ENCODE measurements at regions not wholly inside any gene's neighbourhood (a gene's known extent, or its start where the extent isn't known, plus 50 kb on each side); places are given as distances from the start of the nearest gene placed in this dataset.
"Not testable (repeated sequence)": the region's sequence is repeated elsewhere in the genome, so short reads cannot be mapped to it uniquely, and the experiment has no call there.

DNA sequence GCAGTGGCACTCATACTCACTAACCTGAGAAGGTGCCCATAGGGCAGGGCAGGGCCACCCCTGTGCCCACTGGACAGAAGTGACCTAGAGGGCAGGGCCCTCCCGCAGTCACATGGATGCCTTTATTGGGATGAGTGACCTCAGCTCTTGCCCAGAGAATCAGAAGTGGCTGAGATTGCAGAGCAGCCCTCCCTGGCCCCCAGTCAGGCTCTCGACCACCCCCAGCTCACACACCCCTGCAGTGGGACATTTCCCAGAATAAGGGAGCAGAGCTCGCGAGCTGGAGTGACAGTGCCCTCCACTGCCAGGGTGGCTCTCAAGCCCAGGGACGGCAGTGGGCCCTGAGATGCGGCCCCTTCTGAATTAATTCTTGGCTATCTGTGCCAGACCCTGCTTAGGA lies 84.7 kb downstream of the MALL start:
- H3K27me3 ChIP-seq (replicated peaks in 1 of 2; ENCODE audit: control insufficient read depth in 2 of 2, extremely low read depth in 1 of 2, insufficient read depth in 2 of 2, low read length in 1 of 2); H3K9me3 ChIP-seq; H3K27ac ChIP-seq (ENCODE audit: low read length); H3K4me1 ChIP-seq (ENCODE audit: control insufficient read depth in 1 of 2, extremely low read depth in 1 of 2, insufficient read depth in 2 of 2, low read length in 2 of 2); H3K4me3 Mint-ChIP-seq; H3K36me3 Mint-ChIP-seq; DNase-seq; POLR2A ChIA-PET; H3K27ac Mint-ChIP-seq; H3K9me3 Mint-ChIP-seq; H3K27me3 Mint-ChIP-seq; ATAC-seq (replicated peaks in 1 of 4); CTCF ChIA-PET; H3K36me3 ChIP-seq (ENCODE audit: control insufficient read depth in 2 of 2, extremely low read depth in 1 of 2, insufficient read depth in 1 of 2, low read length in 1 of 2); H3K4me3 ChIP-seq (ENCODE audit: control insufficient read depth in 1 of 2, extremely low read depth in 1 of 2, low read length in 1 of 2); H3K4me1 Mint-ChIP-seq: not testable (repeated sequence)
- WGBS (ENCODE audit: insufficient coverage), result no CpG with 5 or more reads among the region's 6 CpGs

DNA sequence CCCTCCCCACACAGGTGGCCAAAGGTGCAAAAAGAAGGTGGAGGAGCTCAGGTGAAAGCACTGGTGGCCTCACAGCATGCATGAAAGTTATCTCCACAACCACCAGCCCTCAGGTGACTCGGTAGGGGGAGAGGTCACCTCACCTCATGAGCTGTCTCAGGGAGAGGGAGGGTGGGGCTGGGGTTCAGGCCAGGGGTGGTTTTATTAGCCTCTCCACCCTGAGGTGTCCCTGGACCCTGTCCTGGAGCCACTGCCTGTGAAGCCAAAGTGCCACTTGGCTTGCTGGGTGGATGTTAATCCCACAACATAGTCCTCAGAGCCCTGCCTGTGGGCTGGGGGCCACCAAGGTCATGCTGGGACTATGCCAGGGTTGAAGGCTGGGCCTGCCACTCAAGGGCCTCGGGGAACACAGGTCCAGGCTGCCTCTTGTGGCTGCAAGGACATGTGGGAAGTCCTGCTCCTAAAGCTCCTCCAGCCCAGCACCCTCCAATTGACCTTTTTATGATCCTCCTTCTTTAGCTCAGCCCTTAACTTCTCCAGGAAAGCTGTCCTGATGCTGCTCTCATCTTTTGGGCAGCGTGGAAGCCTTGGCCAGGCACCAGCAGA lies 83.8 kb downstream of the MALL start:
- POLR2A ChIA-PET; H3K9me3 Mint-ChIP-seq; H3K4me3 ChIP-seq (ENCODE audit: control insufficient read depth in 1 of 2, extremely low read depth in 1 of 2, low read length in 1 of 2); H3K27ac Mint-ChIP-seq; DNase-seq; H3K9me3 ChIP-seq; H3K4me1 ChIP-seq (ENCODE audit: control insufficient read depth in 1 of 2, extremely low read depth in 1 of 2, insufficient read depth in 2 of 2, low read length in 2 of 2); H3K36me3 ChIP-seq (ENCODE audit: control insufficient read depth in 2 of 2, extremely low read depth in 1 of 2, insufficient read depth in 1 of 2, low read length in 1 of 2); H3K27ac ChIP-seq (ENCODE audit: low read length); CTCF ChIA-PET; H3K27me3 Mint-ChIP-seq; H3K27me3 ChIP-seq (replicated peaks in 1 of 2; ENCODE audit: control insufficient read depth in 2 of 2, extremely low read depth in 1 of 2, insufficient read depth in 2 of 2, low read length in 1 of 2); H3K4me3 Mint-ChIP-seq; H3K36me3 Mint-ChIP-seq; H3K4me1 Mint-ChIP-seq; ATAC-seq (replicated peaks in 1 of 4): not testable (repeated sequence)
- WGBS (ENCODE audit: insufficient coverage), result no CpG with 5 or more reads among the region's 3 CpGs
